ENCODE measurements at regions not wholly inside any gene's neighbourhood (a gene's known extent, or its start where the extent isn't known, plus 50 kb on each side); places are given as distances from the start of the nearest gene placed in this dataset.
"Not testable (repeated sequence)": the region's sequence is repeated elsewhere in the genome, so short reads cannot be mapped to it uniquely, and the experiment has no call there.

GRCh38 chr13:30816736-30817135 is 81.4 kb downstream of the ALOX5AP start:
- DNase-seq = no peak

GRCh38 chr13:30818323-30818960 is 83.1 kb downstream of the ALOX5AP start:
- no peak for DNase-seq

- DNase-seq = no peak
Observed at GRCh38 chr13:30819136-30819888, 84.0 kb downstream of the ALOX5AP start.

GRCh38 chr13:30821421-30821820 is 84.7 kb upstream of the MEDAG start:
- no peak for DNase-seq

GRCh38 chr13:30824651-30825050 is 81.4 kb upstream of the MEDAG start:
- no peak for DNase-seq

GRCh38 chr13:30826911-30827577 is 79.0 kb upstream of the MEDAG start:
- DNase-seq = no peak

- DNase-seq = no peak
Observed at GRCh38 chr13:30827578-30827925, 78.5 kb upstream of the MEDAG start.

- no peak for DNase-seq
Observed at GRCh38 chr13:30829145-30829832, 76.8 kb upstream of the MEDAG start.

- no peak for DNase-seq
Observed at GRCh38 chr13:30829833-30830637, 76.0 kb upstream of the MEDAG start.

- no peak for DNase-seq
Observed at GRCh38 chr13:30830638-30830965, 75.5 kb upstream of the MEDAG start.

- no peak for DNase-seq
Observed at GRCh38 chr13:30831515-30831914, 74.6 kb upstream of the MEDAG start.

- DNase-seq = no peak
Observed at GRCh38 chr13:30832377-30832776, 73.7 kb upstream of the MEDAG start.

GRCh38 chr13:30832845-30833332 is 73.2 kb upstream of the MEDAG start:
- peak; percentile 51 for DNase-seq

GRCh38 chr13:30835442-30835841 is 70.6 kb upstream of the MEDAG start:
- no peak for DNase-seq

- no peak for DNase-seq
Observed at GRCh38 chr13:30837227-30838159, 68.6 kb upstream of the MEDAG start.

GRCh38 chr13:30839636-30840035 is 66.4 kb upstream of the MEDAG start:
- DNase-seq = not testable (repeated sequence)

GRCh38 chr13:30840515-30840914 is 65.6 kb upstream of the MEDAG start:
- no peak for DNase-seq

GRCh38 chr13:30841154-30841553 is 64.9 kb upstream of the MEDAG start:
- no peak for DNase-seq

GRCh38 chr13:30843548-30843947 is 62.5 kb upstream of the MEDAG start:
- DNase-seq = no peak

GRCh38 chr13:30844548-30845296 is 61.3 kb upstream of the MEDAG start:
- no peak for DNase-seq
